T-cell (primary cell): ENCODE measurements at regions not wholly inside any gene's neighbourhood (a gene's known extent, or its start where the extent isn't known, plus 50 kb on each side); places are given as distances from the start of the nearest gene placed in this dataset.

ENCODE experiments used
- ATAC-seq, 4 experiments: fragments of 200-7000 bp in 3 of 4; fragments of 150-1000 bp in 1 of 4; cut with Tn5 transposase; replicated peaks in 1 of 4; 1 replicate in 3 of 4; 2 replicates in 1 of 4; pipeline ENCODE4 v1.10.0; 2021; ENCODE audit warnings: moderate library complexity in 3 of 4, mild to moderate bottlenecking in 2 of 4, moderate number of reproducible peaks in 1 of 4
- CTCF ChIA-PET, 2 donors: fragments of 300-600 bp; sonication (Branson Sonifier 250); formaldehyde crosslinking; loops; one replicate each; lab custom pipeline; 2022; ENCODE audit warnings: antibody characterized with exemption in 2 of 2; lab: Charles Lee
- POLR2A ChIA-PET, 2 donors: fragments of 300-600 bp; sonication (Branson Sonifier 250); formaldehyde crosslinking; loops; one replicate each; lab custom pipeline; 2022; ENCODE audit warnings: antibody characterized with exemption in 2 of 2; lab: Charles Lee
- DNase-seq, 35 experiments: peaks; one replicate each; pipeline versions ENCODE4 v3.0.0 to v3.0.0-alpha.2; 2013 to 2023
- H3K27ac ChIP-seq: one replicate; pipeline ENCODE4 v1.5.1; 2013; ENCODE audit warnings: low read length
- H3K27me3 ChIP-seq, 2 experiments: replicated peaks in 1 of 2; 1 replicate in 1 of 2; 2 replicates in 1 of 2; pipeline versions ENCODE4 v1.6.1 to v1.7.0; 2013; ENCODE audit warnings: low read length in 1 of 2, mixed read lengths in 1 of 2; ENCODE audit not compliant: control insufficient read depth in 2 of 2, insufficient read depth in 2 of 2; ENCODE audit errors: extremely low read depth in 1 of 2
- H3K36me3 ChIP-seq, 2 donors: 1 replicate in 1 of 2; 2 replicates in 1 of 2; pipeline versions ENCODE4 v1.6.1 to v1.7.0; 2013; ENCODE audit warnings: low read length in 1 of 2; ENCODE audit not compliant: control insufficient read depth in 2 of 2, insufficient read depth in 1 of 2; ENCODE audit errors: extremely low read depth in 1 of 2
- H3K4me1 ChIP-seq, 2 experiments: 1 replicate in 1 of 2; 2 replicates in 1 of 2; pipeline versions ENCODE4 v1.6.1 to v1.7.0; 2013; ENCODE audit warnings: low read length in 2 of 2, mixed read lengths in 1 of 2; ENCODE audit not compliant: insufficient read depth in 2 of 2, control insufficient read depth in 1 of 2; ENCODE audit errors: extremely low read depth in 1 of 2
- H3K4me3 ChIP-seq, 2 donors: 1 replicate in 1 of 2; 2 replicates in 1 of 2; pipeline versions ENCODE4 v1.5.1 to v1.7.0; 2013; ENCODE audit warnings: mild to moderate bottlenecking in 2 of 2, low read length in 1 of 2, moderate library complexity in 1 of 2; ENCODE audit not compliant: control insufficient read depth in 1 of 2; ENCODE audit errors: extremely low read depth in 1 of 2
- H3K9me3 ChIP-seq: 2 replicates; pipeline ENCODE4 v1.7.0; 2013
- H3K27ac Mint-ChIP-seq, 2 donors: one replicate each; pipeline ENCODE4 v1.8.0; 2020 to 2021; ENCODE audit warnings: mild to moderate bottlenecking in 2 of 2, mixed read lengths in 2 of 2
- H3K27me3 Mint-ChIP-seq, 2 donors: one replicate each; pipeline ENCODE4 v1.8.0; 2021 to 2022; ENCODE audit warnings: mixed read lengths in 2 of 2
- H3K36me3 Mint-ChIP-seq: one replicate; pipeline ENCODE4 v1.8.0; 2021; ENCODE audit warnings: mixed read lengths
- H3K4me1 Mint-ChIP-seq, 3 donors: one replicate each; pipeline ENCODE4 v1.8.0; 2020 to 2022; ENCODE audit warnings: mixed read lengths in 3 of 3, mild to moderate bottlenecking in 1 of 3
- H3K4me3 Mint-ChIP-seq, 3 donors: one replicate each; pipeline ENCODE4 v1.8.0; 2020 to 2022; ENCODE audit warnings: mild to moderate bottlenecking in 3 of 3, mixed read lengths in 3 of 3, moderate library complexity in 3 of 3
- H3K9me3 Mint-ChIP-seq, 3 donors: one replicate each; pipeline ENCODE4 v1.8.0; 2020 to 2022; ENCODE audit warnings: mixed read lengths in 3 of 3
- WGBS: methylation state at CpG from one replicate; pipeline ENCODE4 v1.1.5; 2013; ENCODE audit warnings: missing lambda C conversion rate; ENCODE audit not compliant: insufficient coverage; 5-methylcytosine and 5-hydroxymethylcytosine counted together

DNA sequence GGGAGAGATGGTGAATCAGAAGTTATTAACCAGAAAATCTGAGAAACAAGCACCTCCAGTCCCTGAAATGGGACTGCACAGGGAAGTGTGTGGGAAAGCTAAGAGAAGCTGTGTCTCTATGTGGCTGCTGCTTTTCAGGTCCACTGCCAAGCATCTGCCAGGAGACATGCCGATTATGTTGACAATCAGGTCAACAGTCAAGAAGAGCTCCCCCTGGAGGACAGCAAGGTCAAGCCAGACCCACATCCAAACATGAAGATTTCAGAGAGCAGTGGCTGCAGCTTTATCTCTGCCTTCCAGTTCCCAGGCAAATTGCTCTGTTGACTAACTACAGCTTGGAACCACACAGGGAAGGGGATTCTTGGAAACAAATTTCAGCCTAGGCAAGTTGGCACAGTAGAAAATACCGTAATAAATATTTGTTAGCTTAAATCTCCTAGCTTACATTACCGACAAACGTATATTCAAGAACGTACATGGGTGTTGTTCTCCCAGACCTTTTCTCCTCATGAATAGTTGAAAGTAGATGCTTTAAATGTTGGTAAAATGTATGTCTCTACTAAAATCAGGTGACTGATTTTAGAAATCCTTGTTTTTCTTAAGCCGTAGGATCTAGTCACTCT, 394.5 kb upstream of the RARB start:
- no peak overlapping the region for H3K27ac ChIP-seq
- POLR2A ChIA-PET = interaction anchor here in 1 of 2 donors (0.6 kb wide), 1 partner anchor 233 kb away, joined by 3 read pairs; no protein-coding TSS in a partner anchor
- ATAC-seq (no peak), DNase-seq (peak in 1 of 35 experiments; percentile 4)
- WGBS = 30% methylated on average over 1 of the region's 6 CpGs
- Mint-ChIP-seq H3K4me3 (no peak overlapping the region), H3K27me3 (no peaks in the 10 kb centered on the region), H3K27ac (no peak overlapping the region), H3K4me1 (no peaks in the 10 kb centered on the region), H3K36me3 (no peaks in the 10 kb centered on the region), H3K9me3 (peaks cover 4 to 8% (median 6%) of the 10 kb centered on the region in 3 donors)
- H3K27me3 ChIP-seq = no peaks in the 10 kb centered on the region
- CTCF ChIA-PET = interaction anchor here in 1 of 2 donors (0.6 kb wide), 1 partner anchor 1597 kb away, joined by 3 read pairs; no protein-coding TSS in a partner anchor
- no peak overlapping the region for H3K4me3 ChIP-seq
- no peaks in the 10 kb centered on the region for H3K4me1 ChIP-seq
- no peaks in the 10 kb centered on the region for H3K36me3 ChIP-seq
- no peaks in the 10 kb centered on the region for H3K9me3 ChIP-seq

DNA sequence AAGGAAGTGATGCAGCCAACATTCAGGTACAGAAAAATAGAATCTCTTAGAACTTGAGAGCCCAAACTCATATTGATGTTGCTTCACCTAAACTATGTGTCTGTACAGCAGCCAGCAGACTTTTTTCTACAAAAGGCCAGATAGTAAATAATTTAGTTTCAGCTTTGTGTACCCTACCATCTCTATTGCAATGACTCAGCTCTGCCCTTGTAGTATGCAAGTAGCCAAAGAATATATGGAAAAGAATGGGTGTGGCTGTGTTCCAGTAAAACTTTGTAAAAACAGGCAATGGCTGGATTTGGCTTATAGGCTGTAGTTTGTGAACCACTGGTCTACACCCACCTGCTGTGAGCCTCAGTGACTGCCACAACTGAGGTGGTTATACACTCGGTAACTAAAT, 392.5 kb upstream of the RARB start:
- ChIA-PET POLR2A (interaction anchor here in 1 of 2 donors (0.6 kb wide), 1 partner anchor 526 kb away, joined by 6 read pairs; no protein-coding TSS in a partner anchor), CTCF (interaction anchor here (0.6 to 0.7 kb wide), 2 partner anchors 16 to 379 kb away, joined by 5 to 6 read pairs; no protein-coding TSS in a partner anchor)
- Histone ChIP-seq H3K4me1 (no peaks in the 10 kb centered on the region), H3K9me3 (no peaks in the 10 kb centered on the region), H3K36me3 (no peaks in the 10 kb centered on the region), H3K27ac (no peak overlapping the region), H3K27me3 (no peaks in the 10 kb centered on the region), H3K4me3 (no peak overlapping the region)
- ATAC-seq (no peak), DNase-seq (no peak)
- WGBS = no CpG with 5 or more reads among the region's 1 CpG
- no peaks in the 10 kb centered on the region for H3K27me3 Mint-ChIP-seq
- H3K4me3 Mint-ChIP-seq = no peak overlapping the region
- no peaks in the 10 kb centered on the region for H3K36me3 Mint-ChIP-seq
- no peaks in the 10 kb centered on the region for H3K4me1 Mint-ChIP-seq
- H3K9me3 Mint-ChIP-seq = peaks cover 3 to 8% (median 6%) of the 10 kb centered on the region in 3 donors
- H3K27ac Mint-ChIP-seq = no peak overlapping the region

DNA sequence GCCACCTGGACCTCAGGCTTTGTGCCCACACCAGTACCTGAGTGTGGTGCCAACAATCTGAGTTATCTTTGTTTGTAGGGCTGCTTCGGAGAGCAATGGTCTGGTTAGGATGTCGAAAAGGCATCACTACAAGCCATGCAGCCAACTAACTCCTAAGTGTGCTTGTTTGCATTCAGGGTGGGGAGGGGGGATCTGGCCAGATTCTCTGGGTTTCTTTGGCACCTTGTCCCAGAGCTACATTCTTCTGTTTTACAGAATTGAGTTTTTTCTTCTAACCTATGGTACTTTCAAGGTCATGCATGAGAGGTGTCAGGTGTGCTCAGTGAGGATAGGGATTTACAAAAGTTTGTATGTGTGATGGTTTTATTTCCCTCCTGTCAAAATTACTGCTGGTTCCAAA, 391.4 kb upstream of the RARB start:
- H3K27me3 Mint-ChIP-seq = no peaks in the 10 kb centered on the region
- H3K27ac ChIP-seq = no peak overlapping the region
- H3K4me1 Mint-ChIP-seq = no peaks in the 10 kb centered on the region

DNA sequence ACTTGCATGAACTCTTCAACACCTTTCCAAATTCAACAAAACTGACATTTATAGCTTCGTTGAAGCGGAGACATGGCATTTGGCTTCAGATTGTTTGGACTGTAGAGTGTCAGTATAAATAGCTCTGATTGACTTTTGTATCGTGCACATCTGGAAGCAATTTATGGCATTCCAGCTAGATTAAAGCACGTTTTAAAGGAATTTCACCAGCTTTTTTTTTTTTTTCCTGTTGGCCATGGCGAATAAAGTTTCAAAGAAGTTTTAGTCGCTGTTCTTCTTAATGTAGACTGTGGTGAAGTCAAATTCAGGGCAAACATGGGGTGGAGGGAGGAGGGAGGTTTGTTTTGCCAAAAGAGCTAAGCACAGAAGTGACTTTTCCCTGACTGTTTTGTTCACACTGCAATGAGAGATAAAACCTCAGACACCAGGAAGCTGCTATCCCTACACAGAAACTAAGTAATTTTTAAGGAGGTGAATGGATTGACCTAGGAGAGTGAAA, 391.0 kb upstream of the RARB start:
- no peak overlapping the region for H3K4me3 Mint-ChIP-seq
- no peak for DNase-seq
- H3K9me3 ChIP-seq = no peaks in the 10 kb centered on the region
- H3K27me3 Mint-ChIP-seq = no peaks in the 10 kb centered on the region
- no peak overlapping the region for H3K4me3 ChIP-seq
- H3K27ac Mint-ChIP-seq = no peak overlapping the region
- H3K9me3 Mint-ChIP-seq = peaks cover 3 to 8% (median 6%) of the 10 kb centered on the region in 3 donors
- no peaks in the 10 kb centered on the region for H3K36me3 ChIP-seq
- no peaks in the 10 kb centered on the region for H3K27me3 ChIP-seq
- 44% methylated on average over 2 of the region's 6 CpGs for WGBS
- H3K27ac ChIP-seq = no peak overlapping the region
- no peaks in the 10 kb centered on the region for H3K36me3 Mint-ChIP-seq
- POLR2A ChIA-PET = no interaction called here
- H3K4me1 Mint-ChIP-seq = no peaks in the 10 kb centered on the region
- ATAC-seq = no peak
- H3K4me1 ChIP-seq = no peaks in the 10 kb centered on the region
- CTCF ChIA-PET = interaction anchor here (0.6 kb wide), 2 partner anchors 25 to 70 kb away, joined by 3 to 5 read pairs; no protein-coding TSS in a partner anchor

More for the DNA sequence above, 391.4 kb upstream of the RARB start:
- Mint-ChIP-seq H3K36me3 (no peaks in the 10 kb centered on the region), H3K27ac (no peak overlapping the region), H3K4me3 (no peak overlapping the region), H3K9me3 (peaks cover 3 to 8% (median 6%) of the 10 kb centered on the region in 3 donors)
- no peaks in the 10 kb centered on the region for H3K9me3 ChIP-seq
- ChIA-PET CTCF (interaction anchor here (0.6 kb wide), 2 partner anchors 24 to 70 kb away, joined by 3 to 5 read pairs; no protein-coding TSS in a partner anchor), POLR2A (no interaction called here)
- no peaks in the 10 kb centered on the region for H3K36me3 ChIP-seq
- H3K4me3 ChIP-seq = no peak overlapping the region
- ATAC-seq = no peak
- no CpG with 5 or more reads among the region's 2 CpGs for WGBS
- H3K27me3 ChIP-seq = no peaks in the 10 kb centered on the region
- DNase-seq = no peak
- H3K4me1 ChIP-seq = no peaks in the 10 kb centered on the region

DNA sequence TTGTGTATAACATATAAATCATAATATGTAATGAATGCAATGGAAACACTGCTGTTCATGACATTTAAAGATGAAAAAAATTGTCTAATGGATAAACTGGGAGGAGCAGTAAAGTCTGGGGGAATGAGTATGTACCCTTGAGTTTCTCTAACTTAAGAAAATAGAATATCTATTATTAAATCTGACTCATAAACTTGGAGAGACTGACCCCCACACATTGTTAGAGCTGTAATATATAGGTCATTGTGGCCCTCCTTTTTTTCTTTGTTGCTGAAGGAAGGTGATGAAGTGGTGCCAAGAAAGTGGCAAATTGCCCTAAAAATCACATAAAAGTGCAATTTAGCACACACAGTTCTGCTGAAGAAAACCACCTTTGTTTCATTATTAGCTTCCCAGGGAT, 389.8 kb upstream of the RARB start:
- Mint-ChIP-seq H3K36me3 (no peaks in the 10 kb centered on the region), H3K9me3 (peaks cover 3 to 8% (median 6%) of the 10 kb centered on the region in 3 donors), H3K4me1 (no peaks in the 10 kb centered on the region), H3K27ac (no peak overlapping the region), H3K4me3 (no peak overlapping the region), H3K27me3 (no peaks in the 10 kb centered on the region)
- H3K27ac ChIP-seq = no peak overlapping the region
- H3K9me3 ChIP-seq = no peaks in the 10 kb centered on the region
- no peaks in the 10 kb centered on the region for H3K27me3 ChIP-seq
- POLR2A ChIA-PET = interaction anchor here in 1 of 2 donors (0.6 kb wide), 1 partner anchor 21 kb away, joined by 3 read pairs; no protein-coding TSS in a partner anchor
- no peak for DNase-seq
- H3K4me3 ChIP-seq = no peak overlapping the region
- no peaks in the 10 kb centered on the region for H3K4me1 ChIP-seq
- no peak for ATAC-seq
- CTCF ChIA-PET = no interaction called here
- no peaks in the 10 kb centered on the region for H3K36me3 ChIP-seq

DNA sequence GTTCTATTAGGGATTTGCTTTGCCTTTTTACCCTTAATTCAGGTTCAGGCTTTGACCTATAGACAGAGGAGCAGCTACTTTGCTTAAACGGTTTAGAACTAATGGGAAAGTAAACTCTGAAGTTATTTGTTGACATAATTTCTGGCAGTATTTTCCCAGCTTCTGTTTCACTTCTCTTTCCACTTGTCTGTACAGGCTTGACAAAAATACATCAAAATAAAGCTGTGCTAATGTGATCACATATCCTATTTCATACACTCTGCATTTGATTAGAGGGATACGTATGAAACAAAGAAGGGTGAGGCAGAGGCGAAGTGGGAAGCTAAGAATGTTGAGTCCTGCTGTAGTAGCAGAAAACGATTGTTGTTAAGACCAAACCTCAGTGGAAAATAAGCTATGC, 389.1 kb upstream of the RARB start:
- H3K36me3 ChIP-seq = no peaks in the 10 kb centered on the region
- H3K9me3 ChIP-seq = no peaks in the 10 kb centered on the region
- ATAC-seq = no peak
- no peak overlapping the region for H3K27ac ChIP-seq
- no peaks in the 10 kb centered on the region for H3K4me1 ChIP-seq
- no peaks in the 10 kb centered on the region for H3K4me1 Mint-ChIP-seq
- no peak overlapping the region for H3K4me3 ChIP-seq
- ChIA-PET CTCF (no interaction called here), POLR2A (no interaction called here)
- no peak for DNase-seq
- no peaks in the 10 kb centered on the region for H3K27me3 Mint-ChIP-seq
- 82% methylated on average over 3 of the region's 4 CpGs for WGBS
- H3K4me3 Mint-ChIP-seq = no peak overlapping the region
- H3K27me3 ChIP-seq = no peaks in the 10 kb centered on the region
- no peaks in the 10 kb centered on the region for H3K36me3 Mint-ChIP-seq
- no peak overlapping the region for H3K27ac Mint-ChIP-seq
- H3K9me3 Mint-ChIP-seq = peaks cover 3 to 8% (median 6%) of the 10 kb centered on the region in 3 donors
